Endothelial cell of umbilical vein (primary cell): ENCODE measurements at regions not wholly inside any gene's neighbourhood (a gene's known extent, or its start where the extent isn't known, plus 50 kb on each side); places are given as distances from the start of the nearest gene placed in this dataset.
"Not testable (repeated sequence)": the region's sequence is repeated elsewhere in the genome, so short reads cannot be mapped to it uniquely, and the experiment has no call there.

ENCODE experiments used
- BruUV-seq: library from RNA; stranded (reverse); fragments of 400-500 nt; replicated peaks from 2 replicates; lab custom pipeline; 2021; lab: Mats Ljungman, UMichigan
- CTCF ChIA-PET: fragments of 300-600, 350-600 bp; sonication (Branson Sonifier 250); formaldehyde crosslinking; loops from one replicate; lab custom pipeline; 2021; ENCODE audit warnings: antibody characterized with exemption, inconsistent platforms; lab: Charles Lee
- POLR2A ChIA-PET: fragments of 300-600, 350-600 bp; sonication (Branson Sonifier 250); formaldehyde crosslinking; loops from one replicate; lab custom pipeline; 2021; ENCODE audit warnings: antibody characterized with exemption, inconsistent platforms; lab: Charles Lee
- DNase-seq: peaks from one replicate; pipeline ENCODE4 v3.0.0-alpha.2; 2011; ENCODE audit warnings: low read depth, low spot score
- FAIRE-seq: peaks from 2 replicates; lab custom pipeline; 2011; peaks lifted over from hg19 to GRCh38; lab: Jason Lieb, UNC
- H2AFZ ChIP-seq: 2 replicates; pipeline ENCODE4 v1.6.0; 2012; ENCODE audit warnings: low read depth, low read length, control low read depth, inconsistent platforms
- H3K27ac ChIP-seq: 2 replicates; pipeline ENCODE4 v1.5.1; 2011; ENCODE audit warnings: low read depth, mild to moderate bottlenecking, control low read depth, low read length, moderate library complexity; ENCODE audit not compliant: insufficient read depth
- H3K27me3 ChIP-seq, 2 experiments: 2 replicates each; pipeline versions ENCODE4 v1.6.0 to v1.6.1; 2011; ENCODE audit warnings: low read length in 2 of 2, mixed read lengths in 1 of 2; ENCODE audit not compliant: control insufficient read depth in 2 of 2, insufficient read depth in 2 of 2
- H3K36me3 ChIP-seq, 2 experiments: 2 replicates in 1 of 2; 3 replicates in 1 of 2; pipeline ENCODE4 v1.5.1; 2011; ENCODE audit warnings: low read length in 2 of 2, mild to moderate bottlenecking in 1 of 2, moderate library complexity in 1 of 2; ENCODE audit not compliant: control insufficient read depth in 2 of 2, insufficient read depth in 2 of 2; ENCODE audit errors: extremely low read depth in 1 of 2
- H3K4me1 ChIP-seq: 3 replicates; pipeline ENCODE4 v1.5.1; 2011; ENCODE audit warnings: mild to moderate bottlenecking, low read length; ENCODE audit not compliant: control insufficient read depth, insufficient read depth; ENCODE audit errors: extremely low read depth
- H3K4me2 ChIP-seq: 2 replicates; pipeline ENCODE4 v1.6.1; 2011; ENCODE audit warnings: low read length, control low read depth, mixed read lengths; ENCODE audit not compliant: insufficient read depth
- H3K4me3 ChIP-seq, 3 experiments: fragments of 200-600 bp in 1 of 3; sonication (generic), shearing (Covaris generic) in 1 of 3; replicated peaks in 1 of 3; 2 replicates each; pipeline ENCODE4 v1.5.1; 2011 to 2016; ENCODE audit warnings: control low read depth in 3 of 3, low read length in 3 of 3, mild to moderate bottlenecking in 2 of 3, inconsistent platforms in 1 of 3, low read depth in 1 of 3, moderate library complexity in 1 of 3; ENCODE audit not compliant: insufficient read depth in 1 of 3
- H3K79me2 ChIP-seq: 2 replicates; pipeline ENCODE4 v1.6.0; 2012; ENCODE audit warnings: low read length, inconsistent platforms; ENCODE audit not compliant: control insufficient read depth, insufficient read depth
- H3K9ac ChIP-seq: replicated peaks from 2 replicates; pipeline ENCODE3; 2011; ENCODE audit warnings: low read length, control low read depth; ENCODE audit not compliant: insufficient read depth; ENCODE audit errors: extremely low read depth
- H3K9me1 ChIP-seq: replicated peaks from 3 replicates; pipeline ENCODE4 v1.6.0; 2011; ENCODE audit warnings: mild to moderate bottlenecking, low read length; ENCODE audit not compliant: control insufficient read depth, insufficient read depth; ENCODE audit errors: extremely low read depth
- H3K9me3 ChIP-seq: replicated peaks from 2 replicates; pipeline ENCODE4 v1.5.1; 2012; ENCODE audit warnings: low read length, inconsistent platforms; ENCODE audit not compliant: control insufficient read depth, insufficient read depth
- H4K20me1 ChIP-seq: replicated peaks from 2 replicates; pipeline ENCODE3; 2011; ENCODE audit warnings: mild to moderate bottlenecking, low read length; ENCODE audit not compliant: control insufficient read depth, insufficient read depth; ENCODE audit errors: extremely low read depth
- EZH2 ChIP-seq: IDR thresholded peaks from 2 replicates; pipeline ENCODE4 v1.6.1; 2012; ENCODE audit warnings: borderline replicate concordance, low read depth, mild to moderate bottlenecking, moderate library complexity, low read length, inconsistent platforms; ENCODE audit not compliant: severe bottlenecking
- FOS ChIP-seq: IDR thresholded peaks from 2 replicates; pipeline ENCODE4 v1.6.1; 2011; ENCODE audit warnings: mild to moderate bottlenecking, low read length, moderate library complexity, borderline replicate concordance; ENCODE audit not compliant: insufficient read depth
- GATA2 ChIP-seq: IDR thresholded peaks from 2 replicates; pipeline ENCODE4 v1.7.0; 2011; ENCODE audit warnings: low read depth, mild to moderate bottlenecking, moderate library complexity, mixed read lengths, low read length; ENCODE audit not compliant: insufficient read length, insufficient read depth
- JUN ChIP-seq: IDR thresholded peaks from 2 replicates; pipeline ENCODE4 v1.6.1; 2011; ENCODE audit warnings: borderline replicate concordance, low read depth; ENCODE audit not compliant: insufficient read length, insufficient read depth
- MYC ChIP-seq: IDR thresholded peaks from one replicate; pipeline ENCODE4 v1.6.1; 2011; ENCODE audit warnings: mild to moderate bottlenecking, low read depth, low read length
- POLR2A ChIP-seq: IDR thresholded peaks from 2 replicates; pipeline ENCODE4 v1.6.1; 2012; ENCODE audit warnings: low read depth, mild to moderate bottlenecking, control low read depth, low read length
- POLR2AphosphoS5 ChIP-seq: IDR thresholded peaks from 2 replicates; pipeline ENCODE4 v1.6.1; 2012; ENCODE audit warnings: low read depth, mild to moderate bottlenecking, control low read depth, low read length, moderate library complexity; ENCODE audit not compliant: insufficient read depth
- dilution Hi-C: fragments of 300-500 bp; cut with MboI; formaldehyde crosslinking; loops from one replicate; pipeline ENCODE4 v1.15.0; 2019; ENCODE audit warnings: low sequenced_read_pairs; ENCODE audit not compliant: extremely low pct_ligation_motif_present
- intact Hi-C: fragments of 100-400 bp; cut with micrococcal nuclease; formaldehyde crosslinking; loops from one replicate; pipeline ENCODE4 v1.10.0; 2022
- TF ChIP-seq, protein P1 (sequence below): IDR thresholded peaks from 2 replicates; pipeline ENCODE4 v1.6.1; 2011; ENCODE audit not compliant: insufficient read depth, insufficient read length
- TF ChIP-seq, protein P2 (sequence below), 2 donors: IDR thresholded peaks; 1 replicate in 1 of 2; 2 replicates in 1 of 2; pipeline ENCODE4 v1.5.1; 2011; ENCODE audit warnings: low read length in 2 of 2, mild to moderate bottlenecking in 2 of 2, moderate library complexity in 2 of 2, control low read depth in 1 of 2, inconsistent platforms in 1 of 2, low read depth in 1 of 2; ENCODE audit not compliant: insufficient read depth in 1 of 2; ENCODE audit errors: extremely low read depth in 1 of 2

DNA sequence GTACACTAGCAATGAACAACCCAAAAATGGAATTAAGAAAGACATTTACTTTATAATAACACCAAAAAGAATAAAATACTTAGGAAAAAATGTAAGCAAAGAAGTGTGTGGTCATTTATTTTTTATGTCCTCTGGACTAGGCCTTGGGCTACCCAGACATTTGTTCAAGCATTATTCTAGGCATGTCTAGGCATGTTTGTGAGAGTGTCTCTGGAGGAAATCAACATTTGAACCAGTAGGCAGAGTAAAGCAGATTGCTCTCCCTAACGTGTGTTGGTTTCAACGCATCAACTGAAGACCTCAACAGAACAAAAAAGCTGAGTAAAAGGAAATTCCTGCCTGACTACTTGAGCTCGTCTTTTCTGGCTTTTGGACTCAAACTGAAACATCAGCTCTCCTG is 84.5 kb downstream of the ANKEF1 start:
- dilution Hi-C loops (no loop called here), intact Hi-C loops (no loop called here)

DNA sequence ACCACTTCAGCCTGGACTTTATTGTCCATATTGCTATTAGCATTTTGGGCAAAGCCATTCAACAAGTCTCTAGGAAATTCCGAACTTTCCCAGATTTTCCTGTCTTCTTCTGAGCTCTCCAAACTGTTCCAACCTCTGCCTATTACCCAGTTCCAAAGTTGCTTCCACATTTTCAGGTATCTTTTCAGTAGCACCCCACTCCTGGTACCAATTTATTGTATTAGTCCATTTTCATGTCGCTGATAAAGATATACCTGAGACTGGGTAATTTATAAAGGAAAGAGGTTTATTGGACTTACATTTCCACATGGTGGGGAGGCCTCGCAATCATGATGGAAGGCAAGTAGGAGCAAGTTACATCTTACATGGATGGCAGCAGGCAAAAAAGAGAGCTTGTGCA is 90.1 kb downstream of the ANKEF1 start:
- H3K4me1 ChIP-seq, H4K20me1 ChIP-seq, H3K9ac ChIP-seq, H3K27ac ChIP-seq, dilution Hi-C loops, H2AFZ ChIP-seq, H3K4me3 ChIP-seq, H3K9me1 ChIP-seq, H3K36me3 ChIP-seq, BruUV-seq, POLR2A ChIA-PET, H3K4me2 ChIP-seq, CTCF ChIA-PET, H3K79me2 ChIP-seq, DNase-seq, FAIRE-seq, H3K9me3 ChIP-seq, H3K27me3 ChIP-seq: not testable (repeated sequence)
- intact Hi-C loops = loop anchor here (10.0 kb wide), 1 partner anchor 1690 kb away; no protein-coding TSS in a partner anchor

More for the DNA sequence above, 84.5 kb downstream of the ANKEF1 start:
- TF ChIP-seq GATA2 = no peak
- TF ChIP-seq FOS = no peak
- no peak for TF ChIP-seq EZH2
- TF ChIP-seq, protein P1, sequence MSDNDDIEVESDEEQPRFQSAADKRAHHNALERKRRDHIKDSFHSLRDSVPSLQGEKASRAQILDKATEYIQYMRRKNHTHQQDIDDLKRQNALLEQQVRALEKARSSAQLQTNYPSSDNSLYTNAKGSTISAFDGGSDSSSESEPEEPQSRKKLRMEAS = no peak
- TF ChIP-seq POLR2AphosphoS5 = no peak
- no peak for TF ChIP-seq POLR2A
- no peak for TF ChIP-seq MYC
- no peak for TF ChIP-seq JUN
- TF ChIP-seq, protein P2, sequence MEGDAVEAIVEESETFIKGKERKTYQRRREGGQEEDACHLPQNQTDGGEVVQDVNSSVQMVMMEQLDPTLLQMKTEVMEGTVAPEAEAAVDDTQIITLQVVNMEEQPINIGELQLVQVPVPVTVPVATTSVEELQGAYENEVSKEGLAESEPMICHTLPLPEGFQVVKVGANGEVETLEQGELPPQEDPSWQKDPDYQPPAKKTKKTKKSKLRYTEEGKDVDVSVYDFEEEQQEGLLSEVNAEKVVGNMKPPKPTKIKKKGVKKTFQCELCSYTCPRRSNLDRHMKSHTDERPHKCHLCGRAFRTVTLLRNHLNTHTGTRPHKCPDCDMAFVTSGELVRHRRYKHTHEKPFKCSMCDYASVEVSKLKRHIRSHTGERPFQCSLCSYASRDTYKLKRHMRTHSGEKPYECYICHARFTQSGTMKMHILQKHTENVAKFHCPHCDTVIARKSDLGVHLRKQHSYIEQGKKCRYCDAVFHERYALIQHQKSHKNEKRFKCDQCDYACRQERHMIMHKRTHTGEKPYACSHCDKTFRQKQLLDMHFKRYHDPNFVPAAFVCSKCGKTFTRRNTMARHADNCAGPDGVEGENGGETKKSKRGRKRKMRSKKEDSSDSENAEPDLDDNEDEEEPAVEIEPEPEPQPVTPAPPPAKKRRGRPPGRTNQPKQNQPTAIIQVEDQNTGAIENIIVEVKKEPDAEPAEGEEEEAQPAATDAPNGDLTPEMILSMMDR (IDR thresholded peaks at IDR 0.05; ENCODE audit: extremely low read depth in 1 of 2, insufficient read depth in 1 of 2, low read depth in 1 of 2, low read length in 2 of 2) = no peak
- Histone ChIP-seq H3K9me3 (no peaks in the 10 kb centered on the region), H3K27ac (no peak overlapping the region), H3K4me3 (no peak overlapping the region), H3K9ac (no peak overlapping the region), H3K27me3 (no peaks in the 10 kb centered on the region), H3K36me3 (no peaks in the 10 kb centered on the region), H2AFZ (no peak overlapping the region), H3K4me2 (no peak overlapping the region), H3K9me1 (no peaks in the 10 kb centered on the region), H3K4me1 (no peaks in the 10 kb centered on the region), H4K20me1 (no peaks in the 10 kb centered on the region), H3K79me2 (no peaks in the 10 kb centered on the region)
- POLR2A ChIA-PET = no interaction called here
- CTCF ChIA-PET = interaction anchor here (1.5 kb wide), 1 partner anchor 29 kb away, joined by 5 read pairs; no protein-coding TSS in a partner anchor
- BruUV-seq = no TSS peak
- DNase-seq (no peak), FAIRE-seq (no peak)
